ENCODE measurements at regions not wholly inside any gene's neighbourhood (a gene's known extent, or its start where the extent isn't known, plus 50 kb on each side); places are given as distances from the start of the nearest gene placed in this dataset.

DNA sequence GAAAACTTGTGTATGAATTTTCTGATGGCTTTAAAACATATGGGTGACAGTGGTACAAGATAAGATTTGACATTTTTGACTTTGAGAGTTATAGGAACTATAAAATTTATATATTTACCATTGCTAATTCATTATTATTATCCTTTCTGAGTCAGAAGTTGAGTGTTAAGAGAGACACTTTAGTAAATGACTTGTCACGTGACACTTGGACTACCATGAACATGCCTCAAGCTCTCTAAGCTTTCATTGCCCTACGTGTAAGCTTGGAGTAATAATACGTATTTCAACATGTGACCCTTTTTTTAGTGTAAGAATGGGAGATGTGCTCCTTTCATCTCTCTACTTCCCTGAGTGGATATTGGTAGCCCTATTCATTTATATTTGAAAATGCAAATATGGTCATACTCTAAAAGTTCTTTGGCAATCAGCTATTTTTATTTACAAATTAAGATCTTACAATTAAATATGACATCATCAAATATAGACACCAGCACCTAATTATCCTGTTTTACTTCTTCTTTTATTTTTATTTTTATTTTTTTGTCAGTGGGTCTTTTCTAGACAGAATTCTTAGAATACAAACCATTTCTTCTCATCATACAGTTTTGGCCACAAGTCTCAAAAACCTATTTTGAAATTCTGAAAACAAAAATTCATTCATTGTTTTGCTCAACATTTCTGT, 837.0 kb downstream of the PDHA2 start:
- peaks cover 9% of the 10 kb centered on the region; the same call in 1 of the 2 replicates for H3K9me2 ChIP-seq (ENCODE audit: insufficient read depth)
- intact Hi-C loops (cut with micrococcal nuclease) = no loop called here
- H3K79me2 ChIP-seq (ENCODE audit: insufficient read depth, low read length) = no peaks in the 10 kb centered on the region
- no peak for ATAC-seq
- H3K9ac ChIP-seq (ENCODE audit: low read length) = no peak overlapping the region
- TF ChIP-seq, protein P1, sequence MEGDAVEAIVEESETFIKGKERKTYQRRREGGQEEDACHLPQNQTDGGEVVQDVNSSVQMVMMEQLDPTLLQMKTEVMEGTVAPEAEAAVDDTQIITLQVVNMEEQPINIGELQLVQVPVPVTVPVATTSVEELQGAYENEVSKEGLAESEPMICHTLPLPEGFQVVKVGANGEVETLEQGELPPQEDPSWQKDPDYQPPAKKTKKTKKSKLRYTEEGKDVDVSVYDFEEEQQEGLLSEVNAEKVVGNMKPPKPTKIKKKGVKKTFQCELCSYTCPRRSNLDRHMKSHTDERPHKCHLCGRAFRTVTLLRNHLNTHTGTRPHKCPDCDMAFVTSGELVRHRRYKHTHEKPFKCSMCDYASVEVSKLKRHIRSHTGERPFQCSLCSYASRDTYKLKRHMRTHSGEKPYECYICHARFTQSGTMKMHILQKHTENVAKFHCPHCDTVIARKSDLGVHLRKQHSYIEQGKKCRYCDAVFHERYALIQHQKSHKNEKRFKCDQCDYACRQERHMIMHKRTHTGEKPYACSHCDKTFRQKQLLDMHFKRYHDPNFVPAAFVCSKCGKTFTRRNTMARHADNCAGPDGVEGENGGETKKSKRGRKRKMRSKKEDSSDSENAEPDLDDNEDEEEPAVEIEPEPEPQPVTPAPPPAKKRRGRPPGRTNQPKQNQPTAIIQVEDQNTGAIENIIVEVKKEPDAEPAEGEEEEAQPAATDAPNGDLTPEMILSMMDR (IDR thresholded peaks at IDR 0.05 in 2 of 3, conservative IDR thresholded peaks at IDR 0.05 in 1 of 3; ENCODE audit: borderline replicate concordance in 1 of 3, insufficient read depth in 1 of 3, low read depth in 2 of 3, low read length in 2 of 3) = no peak
- TF ChIP-seq SRF (IDR thresholded peaks at IDR 0.05; ENCODE audit: low read depth) (no peak), CEBPB (IDR thresholded peaks at IDR 0.05; ENCODE audit: low read depth) (no peak), SP1 (IDR thresholded peaks at IDR 0.05; ENCODE audit: low read depth) (no peak), YY1 (IDR thresholded peaks at IDR 0.05; ENCODE audit: extremely low read depth, insufficient replicate concordance, low read depth, low read length) (no peak), JUND (IDR thresholded peaks at IDR 0.05) (no peak), POLR2A (IDR thresholded peaks at IDR 0.05; ENCODE audit: borderline replicate concordance, extremely low read depth, insufficient read depth, insufficient read length) (no peak), SIN3A (IDR thresholded peaks at IDR 0.05; ENCODE audit: low read depth) (no peak), TCF7L2 (IDR thresholded peaks at IDR 0.05; ENCODE audit: borderline replicate concordance, extremely low read depth, insufficient read depth, insufficient read length) (no peak)
- TF ChIP-seq, protein P2, sequence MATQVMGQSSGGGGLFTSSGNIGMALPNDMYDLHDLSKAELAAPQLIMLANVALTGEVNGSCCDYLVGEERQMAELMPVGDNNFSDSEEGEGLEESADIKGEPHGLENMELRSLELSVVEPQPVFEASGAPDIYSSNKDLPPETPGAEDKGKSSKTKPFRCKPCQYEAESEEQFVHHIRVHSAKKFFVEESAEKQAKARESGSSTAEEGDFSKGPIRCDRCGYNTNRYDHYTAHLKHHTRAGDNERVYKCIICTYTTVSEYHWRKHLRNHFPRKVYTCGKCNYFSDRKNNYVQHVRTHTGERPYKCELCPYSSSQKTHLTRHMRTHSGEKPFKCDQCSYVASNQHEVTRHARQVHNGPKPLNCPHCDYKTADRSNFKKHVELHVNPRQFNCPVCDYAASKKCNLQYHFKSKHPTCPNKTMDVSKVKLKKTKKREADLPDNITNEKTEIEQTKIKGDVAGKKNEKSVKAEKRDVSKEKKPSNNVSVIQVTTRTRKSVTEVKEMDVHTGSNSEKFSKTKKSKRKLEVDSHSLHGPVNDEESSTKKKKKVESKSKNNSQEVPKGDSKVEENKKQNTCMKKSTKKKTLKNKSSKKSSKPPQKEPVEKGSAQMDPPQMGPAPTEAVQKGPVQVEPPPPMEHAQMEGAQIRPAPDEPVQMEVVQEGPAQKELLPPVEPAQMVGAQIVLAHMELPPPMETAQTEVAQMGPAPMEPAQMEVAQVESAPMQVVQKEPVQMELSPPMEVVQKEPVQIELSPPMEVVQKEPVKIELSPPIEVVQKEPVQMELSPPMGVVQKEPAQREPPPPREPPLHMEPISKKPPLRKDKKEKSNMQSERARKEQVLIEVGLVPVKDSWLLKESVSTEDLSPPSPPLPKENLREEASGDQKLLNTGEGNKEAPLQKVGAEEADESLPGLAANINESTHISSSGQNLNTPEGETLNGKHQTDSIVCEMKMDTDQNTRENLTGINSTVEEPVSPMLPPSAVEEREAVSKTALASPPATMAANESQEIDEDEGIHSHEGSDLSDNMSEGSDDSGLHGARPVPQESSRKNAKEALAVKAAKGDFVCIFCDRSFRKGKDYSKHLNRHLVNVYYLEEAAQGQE (IDR thresholded peaks at IDR 0.05; ENCODE audit: low read depth) = no peak
- TF ChIP-seq, protein P3, sequence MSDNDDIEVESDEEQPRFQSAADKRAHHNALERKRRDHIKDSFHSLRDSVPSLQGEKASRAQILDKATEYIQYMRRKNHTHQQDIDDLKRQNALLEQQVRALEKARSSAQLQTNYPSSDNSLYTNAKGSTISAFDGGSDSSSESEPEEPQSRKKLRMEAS (IDR thresholded peaks at IDR 0.05) = no peak
- no peak overlapping the region for H3K4me3 ChIP-seq (replicated peaks in 1 of 2; ENCODE audit: low read depth in 1 of 2, low read length in 2 of 2)
- peak overlapping the region; percentile 97 for H2AFZ ChIP-seq (ENCODE audit: low read depth, low read length, poor library complexity, severe bottlenecking)
- BruUV-seq (replicated peaks) = no TSS peak
- DNase-seq (ENCODE audit: low read depth, low spot score) = no peak
- H3K27ac ChIP-seq (ENCODE audit: low read depth, low read length) = no peak overlapping the region
- H3K9me3 ChIP-seq (ENCODE audit: control insufficient read depth in 1 of 2, insufficient read depth in 1 of 2, low read depth in 1 of 2, low read length in 2 of 2) = no peaks in the 10 kb centered on the region
- no peak overlapping the region for H3K4me2 ChIP-seq (ENCODE audit: low read length)
- ChIA-PET CTCF (no interaction called here), RAD21 (ENCODE audit: low non-redundant PET in 1 of 2, low total read pairs in 2 of 2, uncharacterized antibody in 2 of 2, unreplicated experiment in 2 of 2) (no interaction called here), POLR2A (no interaction called here)
- no peaks in the 10 kb centered on the region for H3K36me3 ChIP-seq (ENCODE audit: control insufficient read depth in 1 of 2, insufficient read depth in 2 of 2, low read length in 2 of 2)
- peaks cover 0 to 6% of the 10 kb centered on the region in 2 experiments; a peak in 2 of 4 replicates for H3K4me1 ChIP-seq (ENCODE audit: control insufficient read depth in 1 of 2, insufficient read depth in 2 of 2, low read length in 2 of 2)
- H4K20me1 ChIP-seq (ENCODE audit: insufficient read depth) = no peaks in the 10 kb centered on the region
- no peaks in the 10 kb centered on the region for H3K27me3 ChIP-seq (ENCODE audit: insufficient read depth, low read length)
